ENCODE measurements at regions not wholly inside any gene's neighbourhood (a gene's known extent, or its start where the extent isn't known, plus 50 kb on each side); places are given as distances from the start of the nearest gene placed in this dataset.

GRCh38 chr1:229836324-229836723, 210.3 kb downstream of the URB2 start:
- TF ChIP-seq POLR2AphosphoS5 (IDR thresholded peaks at IDR 0.05; ENCODE audit: borderline replicate concordance, low read depth, low read length) = no peak
- TF ChIP-seq EZH2 (IDR thresholded peaks at IDR 0.05) = no peak
- TF ChIP-seq FOXP2 (optimal IDR thresholded peaks at IDR 0.05; ENCODE audit: control extremely low read depth, extremely low read length, insufficient read depth) = no peak
